HG03558 (cell line): ENCODE measurements at regions not wholly inside any gene's neighbourhood (a gene's known extent, or its start where the extent isn't known, plus 50 kb on each side); places are given as distances from the start of the nearest gene placed in this dataset.

Experiments
- ATAC-seq: cut with Tn5 transposase; IDR thresholded peaks from one replicate; pipeline ENCODE4 v1.9.1; 2021; ENCODE audit warnings: moderate number of reproducible peaks; ENCODE audit not compliant: unreplicated experiment; ENCODE audit errors: extremely low read depth

- ATAC-seq = no peak
Measured at GRCh38 chr10:112059220-112059619, 124.3 kb downstream of the GPAM start.

GRCh38 chr10:112071596-112072133 lies 111.9 kb downstream of the GPAM start:
- no peak for ATAC-seq

- ATAC-seq = no peak
Measured at GRCh38 chr10:112078003-112078402, 105.6 kb downstream of the GPAM start.

- no peak for ATAC-seq
Measured at GRCh38 chr10:112080231-112080630, 103.3 kb downstream of the GPAM start.

- no peak for ATAC-seq
Measured at GRCh38 chr10:112082120-112082519, 101.4 kb downstream of the GPAM start.

GRCh38 chr10:112083472-112083871 lies 100.1 kb downstream of the GPAM start:
- no peak for ATAC-seq

GRCh38 chr10:112087953-112088456 lies 95.6 kb downstream of the GPAM start:
- ATAC-seq = no peak

GRCh38 chr10:112091703-112092102 lies 91.9 kb downstream of the GPAM start:
- ATAC-seq = no peak

GRCh38 chr10:112092519-112092918 lies 91.0 kb downstream of the GPAM start:
- no peak for ATAC-seq

- ATAC-seq = no peak
Measured at GRCh38 chr10:112094984-112095383, 88.6 kb downstream of the GPAM start.

- no peak for ATAC-seq
Measured at GRCh38 chr10:112095731-112096130, 87.8 kb downstream of the GPAM start.

- ATAC-seq = no peak
Measured at GRCh38 chr10:112098682-112099081, 84.9 kb downstream of the GPAM start.
